ENCODE measurements at regions not wholly inside any gene's neighbourhood (a gene's known extent, or its start where the extent isn't known, plus 50 kb on each side); places are given as distances from the start of the nearest gene placed in this dataset.

GRCh38 chr11:134014511-134014910 lies 54.4 kb upstream of the JAM3 start:
- 7% methylated on average over 5 of the region's 5 CpGs for WGBS (ENCODE audit: insufficient coverage, low coverage, missing lambda C conversion rate)
- in situ Hi-C loops (cut with MboI), result no loop called here

More at GRCh38 chr11:134014511-134014910, 54.4 kb upstream of the JAM3 start:
- Histone ChIP-seq H3K4me3 (no peak overlapping the region), H3K27me3 (ENCODE audit: control insufficient read depth in 2 of 2, insufficient read depth in 2 of 2, low read length in 2 of 2) (peaks cover 6 to 28% of the 10 kb centered on the region in 2 experiments; a peak in 4 of 5 replicates), H3K79me2 (ENCODE audit: control insufficient read depth, insufficient read depth, low read length) (no peaks in the 10 kb centered on the region), H3K4me1 (replicated peaks in 1 of 2; ENCODE audit: control insufficient read depth in 2 of 2, insufficient read depth in 2 of 2, low read length in 2 of 2) (no peaks in the 10 kb centered on the region), H3K36me3 (ENCODE audit: control insufficient read depth, insufficient read depth, low read length) (no peaks in the 10 kb centered on the region), H3K9me1 (ENCODE audit: control insufficient read depth, insufficient read depth, low read length) (no peaks in the 10 kb centered on the region), H4K20me1 (replicated peaks; ENCODE audit: control insufficient read depth, insufficient read depth, low read length) (no peaks in the 10 kb centered on the region), H3K9me3 (replicated peaks; ENCODE audit: control insufficient read depth, insufficient read depth, low read depth, low read length) (no peaks in the 10 kb centered on the region), H2AFZ (ENCODE audit: low read depth, low read length) (no peak overlapping the region), H3K4me2 (ENCODE audit: insufficient read depth, low read length) (no peak overlapping the region), H3K27ac (ENCODE audit: extremely low read depth, low read depth, low read length) (no peak overlapping the region), H3K9ac (ENCODE audit: insufficient read depth in 1 of 2, low read depth in 2 of 2, low read length in 2 of 2) (no peak overlapping the region)
- no peak for FAIRE-seq
- BruUV-seq (replicated peaks), result no TSS peak
- ChIA-PET CTCF (ENCODE audit: low intra/inter-chr PET ratio) (no interaction called here), POLR2A (no interaction called here)
- TF ChIP-seq CTCF (IDR thresholded peaks at IDR 0.05 in 2 of 3, conservative IDR thresholded peaks at IDR 0.05 in 1 of 3; ENCODE audit: insufficient read depth in 2 of 3, low read depth in 1 of 3, low read length in 3 of 3), result peak; percentile 27 to 44 (median 35); a peak in 4 of 6 replicates
- TF ChIP-seq RAD21 (CRISPR knock-in tag; conservative IDR thresholded peaks at IDR 0.05 in 1 of 2, IDR thresholded peaks at IDR 0.05 in 1 of 2), result peak in 1 of 2 experiments; percentile 23; a peak in 1 of 4 replicates
- no peak for TF ChIP-seq NBN (IDR thresholded peaks at IDR 0.05; ENCODE audit: low read depth)
- no peak for TF ChIP-seq MIER1 (IDR thresholded peaks at IDR 0.05; ENCODE audit: low read depth)
- TF ChIP-seq PHB2 (IDR thresholded peaks at IDR 0.05; ENCODE audit: low read depth), result no peak
- intact Hi-C loops (cut with micrococcal nuclease), result no loop called here
- ATAC-seq, result peak; percentile 75
- DNase-seq (ENCODE audit: extremely low read depth in 1 of 4, low spot score in 3 of 4), result peak in 2 of 4 experiments; percentile 20 to 26

Measured in K562 (cell line).